Heart right ventricle (tissue), 16 donors: ENCODE measurements at regions not wholly inside any gene's neighbourhood (a gene's known extent, or its start where the extent isn't known, plus 50 kb on each side); places are given as distances from the start of the nearest gene placed in this dataset.

ENCODE experiments used
- ATAC-seq, 8 donors: fragments of 200-7000 bp; cut with Tn5 transposase; one replicate each; pipeline ENCODE4 v1.9.1; 2020; ENCODE audit warnings: mild to moderate bottlenecking in 8 of 8, moderate library complexity in 8 of 8, moderate number of reproducible peaks in 1 of 8
- DNase-seq, 2 donors: peaks; one replicate each; pipeline ENCODE4 v3.0.0-alpha.2; 2020
- H3K27ac ChIP-seq, 10 donors: fragments of 200-600 bp; sonication (generic) in 2 of 10; one replicate each; pipeline versions ENCODE4 v1.5.0 to v1.8.0; 2020 to 2022; ENCODE audit warnings: mild to moderate bottlenecking in 3 of 10
- H3K27me3 ChIP-seq, 7 donors: fragments of 200-600 bp; one replicate each; pipeline ENCODE4 v1.8.0; 2021 to 2022; ENCODE audit warnings: mild to moderate bottlenecking in 2 of 7
- H3K36me3 ChIP-seq, 9 donors: fragments of 200-600 bp; sonication (generic) in 1 of 9; one replicate each; pipeline versions ENCODE4 v1.5.0 to v1.8.0; 2020 to 2022; ENCODE audit warnings: mild to moderate bottlenecking in 2 of 9
- H3K4me1 ChIP-seq, 9 donors: fragments of 200-600 bp; sonication (generic) in 1 of 9; one replicate each; pipeline versions ENCODE4 v1.5.0 to v1.8.0; 2020 to 2022; ENCODE audit warnings: mild to moderate bottlenecking in 4 of 9
- H3K4me3 ChIP-seq, 10 donors: fragments of 200-600 bp; sonication (generic) in 2 of 10; one replicate each; pipeline versions ENCODE4 v1.5.0 to v1.8.0; 2020 to 2022; ENCODE audit warnings: mild to moderate bottlenecking in 7 of 10, moderate library complexity in 2 of 10
- H3K9me3 ChIP-seq, 11 donors: fragments of 200-600 bp in 10 of 11; sonication (generic) in 2 of 11; one replicate each; pipeline versions ENCODE4 v1.5.0 to v1.8.0; 2013 to 2022; ENCODE audit warnings: mild to moderate bottlenecking in 2 of 11, control low read depth in 1 of 11, moderate library complexity in 1 of 11
- WGBS, 2 donors: extraction: QIAGEN DNeasy Blood & Tissue Kit; methylation state at CpG; one replicate each; pipeline ENCODE4 v1.1.7; 2013; ENCODE audit warnings: inconsistent platforms in 1 of 2; 5-methylcytosine and 5-hydroxymethylcytosine counted together
- intact Hi-C, 10 donors: fragments of 100-400 bp; cut with DNase I; formaldehyde crosslinking; loops; one replicate each; pipeline versions ENCODE4 v1.11.1 to v1.14.2; 2022
- TF ChIP-seq, protein P1 (sequence below), 9 donors: fragments of 200-600 bp; sonication (generic) in 2 of 9; IDR thresholded peaks; one replicate each; pipeline versions ENCODE4 v1.5.0 to v1.8.0; 2021 to 2022; ENCODE audit warnings: antibody characterized with exemption in 9 of 9, mild to moderate bottlenecking in 5 of 9, moderate library complexity in 1 of 9
- donor health status: Arrhythmogenic right ventricular cardiomyopathy.
- donor health status: ischemic (EF 13 %, LVEDD 7.1; RV severe dilation, severe dysfunction).
- donor health status: healthy with polysubstance abuse.
- donor health status: DM: no; HTN: yes; CAD: no.
- donor health status: DM: no; HTN: no; CAD: no.
- donor health status: ischemic (EF 25% LVEDD 6.9; RV normal size, moderate dysfunction).
- donor health status: ischemic (EF 25% LVEDD 5.7; RV mildly dilated, moderate dysfunction).
- donor health status: healthy.
- donor health status: DM: yes; HTN: yes; CAD: no.
- donor health status: Ischemic cardiomyopathy.
- donor health status: ischemic (EF 35%, LVEDD 5.7; RV mildly dilated, moderate dysfunction).
- donor health status: nonischemic (EF 11% LVEDD 7.7; RV severe dilation, severe dysfunction).
- donor health status: DM: yes; HTN: yes; CAD: no.
- donor health status: PGD.
- donor health status: ischemic (EF 29% LVEDD 5.4; RV normal size, mild dysfunction).
- donor health status: nonischemic (EF 23%, LVEDD 6.1; RV moderate dilation, normal function).

- no peak for DNase-seq
- intact Hi-C loops: no loop called here
- H3K36me3 ChIP-seq: no peaks in the 10 kb centered on the region
- peaks cover 0 to 5% (median 0%) of the 10 kb centered on the region in 7 donors for H3K27me3 ChIP-seq
- no peaks in the 10 kb centered on the region for H3K9me3 ChIP-seq
- 79 to 86% methylated on average over 3 of the region's 3 CpGs for WGBS, 2 donors
- no peak overlapping the region for H3K27ac ChIP-seq
- no peaks in the 10 kb centered on the region for H3K4me1 ChIP-seq
- H3K4me3 ChIP-seq: no peak overlapping the region
- no peak for ATAC-seq
- TF ChIP-seq, protein P1, sequence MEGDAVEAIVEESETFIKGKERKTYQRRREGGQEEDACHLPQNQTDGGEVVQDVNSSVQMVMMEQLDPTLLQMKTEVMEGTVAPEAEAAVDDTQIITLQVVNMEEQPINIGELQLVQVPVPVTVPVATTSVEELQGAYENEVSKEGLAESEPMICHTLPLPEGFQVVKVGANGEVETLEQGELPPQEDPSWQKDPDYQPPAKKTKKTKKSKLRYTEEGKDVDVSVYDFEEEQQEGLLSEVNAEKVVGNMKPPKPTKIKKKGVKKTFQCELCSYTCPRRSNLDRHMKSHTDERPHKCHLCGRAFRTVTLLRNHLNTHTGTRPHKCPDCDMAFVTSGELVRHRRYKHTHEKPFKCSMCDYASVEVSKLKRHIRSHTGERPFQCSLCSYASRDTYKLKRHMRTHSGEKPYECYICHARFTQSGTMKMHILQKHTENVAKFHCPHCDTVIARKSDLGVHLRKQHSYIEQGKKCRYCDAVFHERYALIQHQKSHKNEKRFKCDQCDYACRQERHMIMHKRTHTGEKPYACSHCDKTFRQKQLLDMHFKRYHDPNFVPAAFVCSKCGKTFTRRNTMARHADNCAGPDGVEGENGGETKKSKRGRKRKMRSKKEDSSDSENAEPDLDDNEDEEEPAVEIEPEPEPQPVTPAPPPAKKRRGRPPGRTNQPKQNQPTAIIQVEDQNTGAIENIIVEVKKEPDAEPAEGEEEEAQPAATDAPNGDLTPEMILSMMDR (IDR thresholded peaks at IDR 0.05): no peak
These were observed 63.9 kb upstream of the USP47 start for GRCh38 chr11:11777897-11778296.

DNA sequence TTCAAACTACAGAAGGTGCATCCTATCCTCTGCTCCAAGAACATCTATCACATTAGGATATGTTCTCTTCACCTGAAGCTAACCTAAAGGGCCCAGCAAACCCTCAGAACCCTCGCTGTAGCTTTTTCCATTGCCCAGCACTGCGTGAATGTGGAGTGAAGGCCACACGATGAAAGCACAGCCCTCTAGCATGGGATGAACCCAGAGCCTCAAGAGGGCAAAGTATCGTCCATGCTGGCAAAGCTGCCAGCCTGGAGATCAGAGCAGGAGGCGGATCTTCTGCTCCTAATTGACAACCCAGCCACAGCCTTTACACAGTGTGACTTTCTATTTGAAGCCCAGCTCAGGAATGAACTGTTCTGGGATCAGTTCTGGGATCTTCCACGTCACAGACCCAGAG, 65.1 kb upstream of the USP47 start:
- ATAC-seq: no peak
- H3K36me3 ChIP-seq: no peaks in the 10 kb centered on the region
- intact Hi-C loops: no loop called here
- no peaks in the 10 kb centered on the region for H3K9me3 ChIP-seq
- WGBS, 2 donors: 91% methylated on average over 6 of the region's 6 CpGs
- no peak overlapping the region for H3K4me3 ChIP-seq
- H3K4me1 ChIP-seq: no peaks in the 10 kb centered on the region
- H3K27me3 ChIP-seq: peaks cover 0 to 5% (median 0%) of the 10 kb centered on the region in 7 donors
- no peak overlapping the region for H3K27ac ChIP-seq
- DNase-seq: no peak
- TF ChIP-seq, protein P1 (IDR thresholded peaks at IDR 0.05): no peak

DNA sequence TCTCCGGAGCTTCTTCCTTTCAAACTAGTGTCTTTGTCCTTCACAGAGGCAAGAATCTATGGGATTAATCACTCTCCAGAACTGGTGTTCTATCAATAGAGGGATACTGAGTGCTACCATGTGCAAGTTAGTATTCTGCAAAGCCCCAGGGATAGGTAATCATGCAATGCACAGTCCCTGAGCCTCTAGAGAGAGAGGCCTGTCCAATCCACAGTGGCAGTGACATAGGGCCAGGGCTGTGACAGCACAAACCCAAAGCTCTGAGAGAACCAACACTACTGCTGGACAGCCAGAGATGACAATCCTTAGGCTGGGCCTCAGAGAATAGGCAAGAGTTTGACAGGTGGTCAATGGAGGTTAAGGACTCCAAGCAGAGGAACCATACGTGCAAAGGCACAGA, 66.8 kb upstream of the USP47 start:
- no peak for ATAC-seq
- intact Hi-C loops: no loop called here
- no peaks in the 10 kb centered on the region for H3K9me3 ChIP-seq
- no peaks in the 10 kb centered on the region for H3K4me1 ChIP-seq
- no peak overlapping the region for H3K27ac ChIP-seq
- 85 to 91% methylated on average over 2 of the region's 2 CpGs for WGBS, 2 donors
- peaks cover 0 to 5% (median 0%) of the 10 kb centered on the region in 7 donors for H3K27me3 ChIP-seq
- no peak for DNase-seq
- no peaks in the 10 kb centered on the region for H3K36me3 ChIP-seq
- no peak overlapping the region for H3K4me3 ChIP-seq
- TF ChIP-seq, protein P1 (IDR thresholded peaks at IDR 0.05): no peak

DNA sequence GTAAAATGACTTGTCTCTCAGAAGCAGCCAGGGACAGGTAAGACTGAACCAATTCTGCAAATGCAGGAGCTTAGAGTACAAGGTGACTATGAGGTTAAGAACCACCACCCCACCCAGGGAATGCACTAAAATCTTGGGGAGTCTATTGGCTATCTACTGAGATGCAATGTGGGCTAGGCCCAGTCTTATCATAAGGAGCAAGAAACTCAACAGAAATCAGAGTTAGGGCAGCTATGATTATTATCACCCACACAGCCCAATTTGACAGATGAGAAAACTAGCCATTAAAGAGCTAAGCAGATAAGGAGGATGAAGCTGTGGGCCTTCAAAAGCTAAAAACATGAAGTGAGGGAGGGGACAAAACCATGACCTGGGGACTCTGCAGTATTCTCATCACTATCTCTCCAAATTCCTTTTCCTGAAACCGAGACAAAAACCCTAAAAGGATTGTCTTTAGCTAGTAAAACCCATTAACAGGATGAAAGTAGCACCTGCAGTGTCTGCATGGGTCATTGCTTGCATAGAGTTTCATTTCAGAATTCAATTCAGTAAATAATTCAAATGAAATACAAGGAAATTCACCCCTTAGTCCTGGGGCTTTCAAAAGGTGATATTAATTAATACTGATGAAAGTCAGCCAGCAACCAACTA, 68.8 kb upstream of the USP47 start:
- DNase-seq: no peak
- TF ChIP-seq, protein P1 (IDR thresholded peaks at IDR 0.05): no peak
- H3K27me3 ChIP-seq: peaks cover 0 to 5% (median 0%) of the 10 kb centered on the region in 7 donors
- H3K9me3 ChIP-seq: no peaks in the 10 kb centered on the region
- intact Hi-C loops: no loop called here
- no peaks in the 10 kb centered on the region for H3K4me1 ChIP-seq
- H3K4me3 ChIP-seq: no peak overlapping the region
- no peaks in the 10 kb centered on the region for H3K36me3 ChIP-seq
- no peak overlapping the region for H3K27ac ChIP-seq
- ATAC-seq: no peak
- 39 to 75% methylated on average over 1 of the region's 1 CpG for WGBS, 2 donors
